ENCODE measurements at regions not wholly inside any gene's neighbourhood (a gene's known extent, or its start where the extent isn't known, plus 50 kb on each side); places are given as distances from the start of the nearest gene placed in this dataset.

DNA sequence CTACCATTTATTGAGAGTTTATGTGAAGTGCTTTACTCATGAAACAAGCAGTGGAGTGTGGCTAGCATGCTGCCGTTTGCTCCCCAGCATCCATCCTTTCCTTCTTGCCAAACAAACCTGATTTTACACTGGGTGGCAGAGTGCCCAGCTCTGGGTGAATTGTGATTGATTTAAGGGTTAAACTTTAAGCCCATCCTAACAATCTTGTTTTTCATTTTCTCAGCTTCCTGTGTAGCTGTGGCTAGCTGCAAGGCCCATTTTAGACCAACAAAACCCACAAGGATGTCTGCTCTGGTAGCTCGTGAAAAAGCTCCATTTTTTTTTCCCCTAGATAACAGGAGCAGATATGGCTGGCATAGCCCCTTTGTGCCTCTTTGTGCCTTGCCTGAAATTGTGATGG lies 77.7 kb upstream of the KCNG1 start:
- no peak for DNase-seq (ENCODE audit: low read depth in 1 of 2, low spot score in 1 of 2)

DNA sequence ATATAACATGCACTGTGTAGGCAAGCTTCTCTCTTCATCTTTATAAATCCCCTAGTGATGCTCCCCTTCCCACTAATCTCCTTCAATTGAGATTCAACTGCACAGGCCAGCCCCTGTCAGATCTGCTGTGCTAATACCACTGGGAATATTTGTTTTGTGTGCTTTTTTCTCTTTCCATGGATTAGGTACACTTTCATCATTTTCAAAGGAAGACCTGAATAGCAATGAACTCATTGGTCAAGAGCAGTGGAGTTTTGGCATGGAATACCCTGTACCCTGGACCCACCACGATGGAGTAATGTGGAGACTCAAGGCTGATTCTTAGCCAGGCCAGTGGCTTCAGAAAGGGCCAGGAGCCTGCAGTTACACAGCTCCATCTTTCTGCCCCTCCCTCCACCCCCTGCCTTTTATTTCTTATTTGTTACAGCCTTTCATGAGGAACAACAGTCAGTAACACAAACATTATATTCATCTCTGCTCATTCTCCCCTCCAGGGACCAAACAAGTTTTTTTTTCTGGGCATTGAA lies 75.4 kb upstream of the KCNG1 start:
- DNase-seq (ENCODE audit: low read depth in 1 of 2, low spot score in 1 of 2) = no peak

DNA sequence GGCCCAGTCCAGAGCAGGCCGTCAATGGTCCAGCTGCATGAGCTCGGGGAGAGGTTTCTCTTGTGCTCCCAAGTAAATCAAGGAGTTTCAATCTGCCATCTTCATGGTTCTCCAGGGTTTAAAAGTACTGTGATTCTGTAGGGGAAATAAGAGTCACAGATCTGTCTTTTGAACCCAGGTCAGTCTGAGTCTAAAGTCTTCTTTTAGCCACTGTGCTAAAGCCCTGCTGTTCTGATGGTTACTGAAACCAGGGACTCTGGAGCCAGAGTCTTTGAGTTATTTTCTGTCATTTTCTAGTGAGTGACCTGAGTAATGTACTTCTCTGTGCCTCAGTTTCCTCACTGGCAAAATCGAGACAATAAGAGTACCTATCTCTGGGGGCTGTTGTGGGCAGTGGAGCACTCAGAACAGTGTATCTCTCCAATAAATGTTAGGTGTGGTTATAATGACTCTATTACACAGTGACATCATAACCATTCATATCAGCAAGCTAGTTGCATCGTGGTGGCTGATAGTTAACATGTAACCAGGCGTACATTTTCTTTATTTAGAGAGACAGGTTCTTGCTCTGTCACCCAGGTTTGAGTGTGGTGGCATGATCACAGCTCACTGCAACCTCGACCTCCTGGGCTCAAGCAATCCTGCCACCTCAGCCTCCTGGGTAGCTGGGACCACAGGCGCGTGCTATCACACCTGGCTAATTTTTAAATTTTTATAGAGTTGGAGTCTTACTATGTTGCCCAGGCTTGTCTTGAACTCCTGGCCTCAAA lies 74.6 kb upstream of the KCNG1 start:
- DNase-seq (ENCODE audit: low read depth in 1 of 2, low spot score in 1 of 2) = no peak

DNA sequence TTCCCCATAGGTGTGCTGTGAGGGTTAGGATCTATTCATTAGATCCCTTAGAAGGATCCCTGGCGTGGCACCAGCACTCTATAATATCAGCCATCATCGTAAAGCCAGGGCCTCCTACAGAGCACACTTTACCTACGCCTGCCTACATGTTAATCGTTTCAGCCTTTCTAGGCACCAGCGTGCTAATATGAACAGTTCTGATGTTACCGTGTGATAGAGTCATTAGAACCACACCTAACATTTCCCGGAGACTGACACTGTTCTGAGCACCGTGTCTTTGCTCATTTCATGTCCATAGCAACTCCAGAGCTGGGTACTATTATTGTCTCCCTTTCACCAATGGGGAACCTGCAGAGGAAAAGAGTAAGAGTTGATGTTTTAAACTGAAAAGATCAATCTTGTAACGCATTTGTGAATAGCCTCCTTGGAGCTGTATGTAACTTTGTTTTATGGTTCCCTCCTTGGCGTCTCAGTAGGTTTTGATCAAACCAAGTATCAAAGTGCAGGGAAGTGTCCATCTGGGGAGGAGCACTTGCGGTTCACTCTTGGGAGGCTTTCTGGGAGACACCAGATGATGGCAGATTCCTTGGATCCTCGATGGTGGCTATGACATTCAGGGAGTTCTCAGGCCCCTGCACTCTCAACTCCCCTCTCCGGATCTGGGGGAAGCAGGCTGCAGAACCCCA lies 73.8 kb upstream of the KCNG1 start:
- no peak for DNase-seq (ENCODE audit: low read depth in 1 of 2, low spot score in 1 of 2)

DNA sequence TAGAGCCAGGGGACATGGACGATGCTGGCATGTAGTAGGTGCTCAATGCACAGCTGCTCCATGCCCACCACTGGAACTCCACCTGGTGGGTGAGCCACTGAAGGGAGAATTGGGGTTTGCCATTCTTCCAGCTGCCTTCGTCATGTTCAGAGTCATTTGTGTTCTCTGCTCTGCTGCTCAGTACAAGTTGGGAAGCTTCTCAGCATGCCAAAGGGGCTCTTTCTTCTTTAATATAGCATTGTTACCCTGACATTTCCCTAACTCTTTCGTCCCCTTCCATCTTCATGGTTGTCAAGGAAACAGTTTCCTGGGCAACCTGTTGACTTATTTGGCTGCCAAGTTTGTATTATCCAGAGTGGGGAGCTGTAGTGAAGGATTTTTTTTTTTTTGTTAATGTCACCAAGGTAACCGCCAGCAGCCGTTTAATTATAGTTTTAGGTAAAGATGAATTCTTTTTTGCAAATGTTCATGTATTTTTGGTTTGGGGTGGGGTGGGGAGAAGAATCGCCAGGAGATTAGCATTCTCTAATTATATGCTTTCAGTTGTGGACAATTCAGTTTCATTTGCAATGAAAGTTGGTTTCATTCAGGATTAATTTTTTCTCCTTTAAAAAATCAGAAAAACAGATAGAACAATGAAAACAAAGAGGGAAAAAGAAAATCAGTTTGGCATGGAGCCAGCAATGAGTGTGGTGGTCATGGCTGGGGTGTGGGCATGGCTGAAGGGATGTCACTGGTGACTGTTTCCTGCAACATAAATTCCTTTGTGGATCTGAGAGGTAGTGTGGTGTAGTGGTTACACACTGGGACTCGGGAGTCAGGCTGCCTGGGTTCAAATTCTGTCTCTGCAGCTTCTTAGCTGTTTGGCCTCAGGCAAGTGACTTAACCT lies 73.0 kb upstream of the KCNG1 start:
- no peak for DNase-seq (ENCODE audit: low read depth in 1 of 2, low spot score in 1 of 2)

DNA sequence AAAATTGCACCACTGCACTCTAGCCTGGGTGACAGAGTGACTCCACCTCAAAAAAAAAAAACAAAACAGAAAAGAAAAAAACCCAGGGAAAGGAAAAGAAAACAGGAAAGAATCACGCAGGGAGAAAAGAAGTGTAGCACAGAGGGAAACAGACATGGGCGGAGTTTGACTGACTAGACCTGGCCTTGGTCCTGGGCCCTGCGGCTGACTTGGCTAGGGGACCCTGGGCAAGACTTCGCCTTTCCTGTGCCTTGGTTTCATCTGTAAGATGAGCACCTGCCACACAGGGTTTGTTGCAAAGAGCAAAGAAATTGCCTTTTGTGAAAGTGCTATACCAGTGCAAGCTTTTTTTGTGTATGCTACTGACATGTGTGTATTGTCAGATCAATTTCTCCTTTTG lies 71.3 kb upstream of the KCNG1 start:
- no peak for DNase-seq (ENCODE audit: low read depth in 1 of 2, low spot score in 1 of 2)

DNA sequence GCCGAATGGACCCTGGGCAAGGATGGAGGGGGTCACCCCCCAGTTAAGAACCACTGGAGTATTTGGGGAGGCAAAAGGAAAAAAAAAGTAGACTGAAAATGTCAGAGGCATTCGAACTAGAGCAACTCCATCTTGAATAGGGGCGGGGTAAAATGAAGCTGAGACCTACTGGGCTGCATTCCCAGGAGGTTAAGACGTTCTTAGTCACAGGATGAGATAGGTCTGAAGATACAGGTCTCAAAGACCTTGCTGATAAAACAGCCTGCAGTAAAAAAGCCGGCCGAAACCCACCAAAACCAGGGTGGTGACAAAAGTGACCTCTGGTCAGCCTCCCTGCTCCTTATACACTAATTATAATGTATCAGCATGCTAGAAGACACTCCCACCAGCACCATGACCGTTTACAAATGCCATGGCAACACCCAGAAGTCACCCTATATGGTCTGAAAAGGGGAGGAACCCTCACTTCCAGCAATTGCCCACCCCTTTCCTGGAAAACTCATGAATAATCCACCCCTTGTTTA lies 70.4 kb upstream of the KCNG1 start:
- no peak for DNase-seq (ENCODE audit: low read depth in 1 of 2, low spot score in 1 of 2)

DNA sequence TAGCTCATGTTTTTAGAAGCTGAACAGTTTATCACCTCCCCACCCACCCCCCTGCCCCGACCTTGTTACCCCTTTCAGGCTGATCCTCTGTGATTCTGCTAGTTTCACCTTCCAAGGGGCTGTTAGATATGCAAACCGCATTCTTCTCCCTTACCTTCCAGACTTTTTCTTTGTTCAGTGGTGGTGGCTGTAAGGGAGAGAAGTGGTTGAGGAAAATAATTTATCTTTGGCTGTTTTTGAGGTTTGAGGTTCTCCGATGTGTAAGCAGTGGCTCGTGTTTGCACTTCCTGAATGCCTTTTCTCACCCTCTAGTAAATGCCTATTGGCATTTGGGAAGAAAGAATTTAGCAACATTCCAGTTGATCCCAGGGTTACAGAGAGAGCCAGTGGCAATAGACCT lies 69.4 kb upstream of the KCNG1 start:
- DNase-seq (ENCODE audit: low read depth in 1 of 2, low spot score in 1 of 2) = no peak

DNA sequence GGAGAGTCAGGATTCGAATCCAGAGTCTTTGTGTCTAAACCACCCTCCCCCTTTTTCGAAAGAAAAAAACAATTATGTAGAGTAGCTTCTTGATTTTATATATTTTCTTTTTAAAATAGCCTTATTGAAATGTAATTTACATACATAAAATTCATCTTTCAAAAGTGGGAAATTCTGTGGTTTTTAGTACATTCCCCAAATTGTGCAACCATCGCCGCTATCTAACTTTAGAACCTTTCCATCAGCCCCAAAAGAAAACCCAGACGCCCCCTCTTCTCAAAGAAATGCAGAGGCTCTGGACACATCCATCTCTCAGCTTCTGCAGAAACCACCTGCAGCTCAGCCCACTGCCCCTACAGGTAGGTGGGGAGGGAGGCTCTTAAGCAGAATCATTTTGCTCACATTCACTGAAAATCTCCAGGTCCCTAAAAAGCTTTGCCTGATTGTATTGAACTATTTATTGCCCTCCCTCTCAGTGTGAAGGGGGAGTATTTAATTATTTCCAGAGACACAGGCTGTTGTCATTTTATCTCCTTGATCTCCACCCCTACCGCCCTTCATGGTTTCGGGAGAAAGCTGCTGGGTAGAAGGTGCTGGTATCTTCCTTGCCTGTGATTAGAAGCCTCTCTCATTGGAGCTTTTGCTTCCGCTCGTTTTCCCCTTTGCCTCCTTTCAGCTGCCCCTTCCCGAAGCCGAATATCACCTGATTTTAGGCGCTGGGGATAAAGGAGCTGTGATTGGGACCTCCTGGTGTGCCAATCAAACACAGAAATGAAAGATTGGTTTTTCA lies 68.7 kb upstream of the KCNG1 start:
- no peak for DNase-seq (ENCODE audit: low read depth in 1 of 2, low spot score in 1 of 2)

DNA sequence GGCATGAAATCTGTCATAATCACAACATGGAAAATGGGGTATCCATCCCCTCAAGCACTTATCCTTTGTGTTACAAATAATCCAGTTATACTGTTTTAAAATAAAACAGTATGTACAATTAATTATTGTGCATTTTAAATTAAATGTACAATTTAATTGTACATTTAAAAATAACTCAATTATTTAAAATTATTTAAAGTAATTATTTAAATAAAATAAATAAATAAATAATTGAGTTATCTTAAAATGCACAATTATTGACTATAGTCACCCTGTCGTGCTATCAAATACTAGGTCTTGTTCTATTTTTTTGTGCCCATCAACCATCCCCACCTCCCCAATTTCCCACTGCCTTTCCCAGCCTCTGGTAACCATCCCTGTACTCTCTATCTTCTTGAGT lies 66.9 kb upstream of the KCNG1 start:
- DNase-seq (ENCODE audit: low read depth in 1 of 2, low spot score in 1 of 2) = no peak

DNA sequence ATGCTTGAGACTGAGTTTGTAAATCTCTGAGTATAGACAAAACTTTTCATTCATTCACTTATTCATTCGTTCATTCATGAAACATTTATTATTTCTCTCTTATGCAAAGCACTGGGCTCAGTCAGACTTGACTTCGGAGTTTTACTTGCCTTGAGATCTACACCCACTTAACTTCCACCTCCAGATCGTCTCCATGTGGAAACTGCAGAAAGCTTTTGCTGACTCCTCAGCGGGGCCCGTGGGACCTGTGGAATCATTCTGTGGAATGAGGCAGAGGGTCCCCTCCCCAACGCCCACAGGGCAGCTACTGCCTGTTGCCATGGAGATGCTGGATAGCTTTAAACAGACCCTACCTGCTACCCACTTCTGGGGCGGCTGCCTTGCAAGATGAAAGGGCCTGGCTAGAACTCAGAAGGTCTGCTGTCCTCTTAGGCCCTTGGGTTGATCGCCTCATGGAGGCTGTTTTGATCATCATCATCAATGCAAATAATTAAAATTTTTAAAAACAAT lies 66.4 kb upstream of the KCNG1 start:
- DNase-seq (ENCODE audit: low read depth in 1 of 2, low spot score in 1 of 2) = no peak

DNA sequence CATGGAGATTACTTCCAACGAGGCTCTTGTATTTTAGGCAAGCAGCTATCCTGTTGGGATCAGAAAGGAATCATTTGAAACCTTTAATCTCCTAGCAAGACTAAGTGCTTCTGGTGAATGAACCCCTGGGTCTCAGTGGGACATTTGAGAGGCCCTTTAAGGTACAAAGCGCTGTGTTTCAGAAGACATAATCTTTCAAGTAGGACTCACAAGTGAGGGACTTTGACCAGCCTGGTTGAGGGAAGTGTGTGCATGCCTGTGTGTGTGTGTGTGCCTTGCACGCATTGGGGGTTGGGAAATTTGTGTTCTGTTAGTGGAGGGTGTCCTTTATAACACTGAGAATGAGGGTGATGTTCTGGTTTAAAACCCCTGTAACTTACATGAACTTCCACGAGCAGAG lies 64.4 kb upstream of the KCNG1 start:
- no peak for DNase-seq (ENCODE audit: low read depth in 1 of 2, low spot score in 1 of 2)

DNA sequence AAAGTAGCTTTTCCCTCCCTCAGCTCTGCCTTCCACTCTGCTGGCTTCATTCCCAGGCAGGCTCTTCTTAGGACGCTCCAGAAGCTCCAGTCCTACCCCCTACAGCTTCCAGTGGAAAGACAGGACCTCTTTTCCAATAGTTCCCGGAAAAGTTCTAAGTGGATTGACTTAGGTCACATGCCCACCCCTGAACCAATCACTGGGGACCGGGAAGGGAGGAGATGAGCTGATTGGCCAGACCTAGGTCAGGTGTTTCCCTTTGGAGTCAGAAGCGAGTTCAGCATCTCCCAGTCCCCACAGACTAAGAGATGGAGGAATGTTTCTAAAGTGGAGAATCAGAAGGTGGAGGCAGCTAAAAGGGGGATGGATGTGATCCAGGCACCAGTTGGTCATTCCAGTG lies 62.9 kb upstream of the KCNG1 start:
- DNase-seq (ENCODE audit: low read depth in 1 of 2, low spot score in 1 of 2) = no peak

DNA sequence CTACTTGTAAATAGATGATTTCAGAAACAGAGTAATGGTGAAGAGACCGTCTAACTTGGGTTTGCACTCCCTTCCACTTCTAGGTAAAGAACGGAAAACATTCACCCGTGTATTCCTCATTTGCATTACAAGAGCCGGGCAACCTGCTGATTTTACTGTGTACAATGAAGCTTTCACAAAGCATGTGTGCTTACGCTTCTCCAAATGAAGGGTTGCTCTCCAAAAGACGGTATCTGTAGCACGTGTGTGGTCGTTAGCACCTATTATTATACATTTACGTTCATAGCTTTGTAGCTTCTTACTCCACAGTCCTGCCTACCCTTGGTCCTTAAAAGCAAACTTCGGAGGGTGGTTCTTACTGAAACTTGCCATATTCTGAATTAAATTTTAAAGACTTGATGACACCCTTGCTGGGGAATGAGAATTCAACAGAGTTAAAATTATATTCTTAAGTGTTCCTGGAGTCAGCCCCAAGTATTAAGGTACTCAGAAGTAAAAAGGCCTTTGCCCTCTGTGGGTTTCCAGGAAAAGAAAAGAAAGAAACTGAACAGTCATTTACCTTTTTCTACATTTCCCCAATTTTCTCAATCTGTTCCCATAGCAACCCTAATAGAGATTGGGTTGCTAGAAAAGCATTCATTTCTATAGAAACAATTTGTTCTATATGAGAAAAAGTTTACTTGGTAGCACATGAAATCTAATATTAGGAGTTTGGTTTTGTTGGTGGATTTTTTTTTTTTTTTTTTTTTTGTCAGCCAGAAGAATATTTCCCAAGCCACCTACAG lies 61.9 kb upstream of the KCNG1 start:
- no peak for DNase-seq (ENCODE audit: low read depth in 1 of 2, low spot score in 1 of 2)

DNA sequence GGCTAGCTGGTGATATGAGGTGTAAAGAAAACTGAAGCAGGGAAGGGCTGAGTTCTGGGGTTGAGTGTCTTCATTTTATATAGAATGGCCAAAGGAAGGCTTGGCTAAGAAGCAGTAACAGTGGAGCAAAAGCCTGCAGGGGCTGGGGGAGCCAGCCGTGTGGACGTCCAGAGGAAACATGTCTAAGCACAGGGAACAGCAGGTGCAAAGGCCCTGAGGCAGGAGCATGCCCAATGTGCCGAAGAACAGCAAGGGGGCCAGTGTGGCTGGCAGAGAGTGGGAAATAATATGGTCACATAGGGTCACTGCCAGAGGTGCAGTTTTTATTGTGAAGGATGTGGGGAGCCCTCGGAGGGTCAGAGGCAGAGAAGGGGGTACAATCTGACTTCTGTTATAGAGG lies 60.5 kb upstream of the KCNG1 start:
- no peak for DNase-seq (ENCODE audit: low read depth in 1 of 2, low spot score in 1 of 2)

DNA sequence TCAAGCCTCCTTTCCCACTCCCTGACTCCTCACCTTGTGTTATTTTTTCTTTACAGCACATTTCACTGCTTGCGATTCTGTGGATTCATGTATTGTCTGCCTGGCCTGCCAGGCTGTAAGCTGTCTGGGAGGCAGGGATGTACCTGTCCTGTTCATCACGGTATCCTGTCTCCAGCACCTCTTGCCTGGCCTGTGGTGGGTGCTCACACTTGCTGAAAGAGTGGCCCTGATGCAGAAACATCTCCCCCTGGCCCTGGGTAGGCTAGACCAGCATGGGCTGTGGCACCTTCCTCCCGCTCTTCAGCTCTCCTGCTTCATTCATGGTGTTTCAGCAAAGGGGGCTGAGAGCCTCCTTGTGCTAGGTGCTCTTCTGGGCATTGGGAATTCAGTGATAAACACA lies 60.1 kb upstream of the KCNG1 start:
- no peak for DNase-seq (ENCODE audit: low read depth in 1 of 2, low spot score in 1 of 2)

DNA sequence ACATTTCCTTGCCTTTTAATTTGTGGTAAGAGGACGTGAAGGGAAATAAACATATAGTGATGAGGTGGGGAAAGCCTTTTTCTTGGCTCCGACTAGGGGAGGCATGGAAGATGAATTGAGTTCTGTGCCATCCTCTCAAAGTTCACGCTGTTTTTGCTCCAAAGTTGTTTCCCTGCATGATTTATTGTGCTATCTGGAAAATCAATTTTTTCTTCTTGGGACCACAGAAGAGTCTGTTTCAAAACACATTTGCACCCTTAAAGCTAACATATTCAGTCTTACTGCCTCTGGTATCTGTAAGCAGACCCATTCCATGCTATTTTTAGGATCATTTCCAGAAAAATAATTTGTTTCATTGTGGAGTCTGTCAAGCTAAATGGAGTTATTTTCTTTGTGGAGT lies 57.6 kb upstream of the KCNG1 start:
- no peak for DNase-seq (ENCODE audit: low read depth in 1 of 2, low spot score in 1 of 2)

DNA sequence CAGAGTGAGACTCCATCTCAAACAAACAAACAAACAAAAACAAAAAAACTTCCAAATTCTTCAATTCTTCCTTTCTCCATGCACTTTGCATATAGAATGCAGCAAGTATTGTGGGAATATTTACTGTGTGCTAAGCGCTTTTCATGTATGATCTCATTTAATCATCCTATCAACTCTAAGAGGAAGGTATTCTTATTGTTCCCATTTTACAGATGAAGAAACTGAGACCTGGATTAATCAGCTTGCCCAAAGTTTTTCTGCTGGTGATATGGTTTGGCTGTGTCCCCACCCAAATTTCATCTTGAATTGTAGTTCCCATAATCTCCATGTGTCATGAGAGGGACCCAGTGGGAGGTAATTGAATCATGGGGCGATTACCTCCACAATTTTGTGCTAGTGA lies 56.6 kb upstream of the KCNG1 start:
- no peak for DNase-seq (ENCODE audit: low read depth in 1 of 2, low spot score in 1 of 2)

DNA sequence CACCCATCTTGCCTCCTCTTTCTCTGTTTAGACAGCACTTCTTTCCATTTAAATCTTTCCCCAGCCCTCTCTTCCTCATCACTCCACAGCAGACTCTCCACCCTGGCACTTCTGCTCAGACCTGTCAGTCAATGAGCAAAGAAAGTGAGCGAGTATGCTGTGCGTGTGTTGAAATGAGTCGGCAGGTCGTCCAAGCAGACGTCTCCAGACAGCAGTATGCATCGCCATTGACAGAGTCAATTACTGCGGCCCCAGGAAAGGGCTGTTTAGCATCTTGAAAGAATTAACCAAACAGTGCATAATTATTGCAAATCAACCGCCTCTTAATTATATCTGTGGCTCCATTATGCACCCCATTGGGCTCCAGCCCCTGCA lies 54.8 kb upstream of the KCNG1 start:
- DNase-seq (ENCODE audit: low read depth in 1 of 2, low spot score in 1 of 2) = no peak
